ENCODE measurements at regions not wholly inside any gene's neighbourhood (a gene's known extent, or its start where the extent isn't known, plus 50 kb on each side); places are given as distances from the start of the nearest gene placed in this dataset.

- no peaks in the 10 kb centered on the region for H3K27me3 ChIP-seq (ENCODE audit: control insufficient read depth in 1 of 2, insufficient read depth in 2 of 2, low read length in 2 of 2)
- H3K9me3 ChIP-seq (ENCODE audit: low read length), result peaks cover 66% of the 10 kb centered on the region
- no peak for ATAC-seq
- no peak overlapping the region for H2AFZ ChIP-seq (ENCODE audit: low read length)
- WGBS (ENCODE audit: low lambda C conversion rate), result 6% methylated on average over 1 of the region's 1 CpG
- H3K4me3 ChIP-seq (replicated peaks in 1 of 3; ENCODE audit: insufficient read depth in 1 of 3, low read depth in 2 of 3, low read length in 3 of 3), result no peak overlapping the region
- DNase-seq (ENCODE audit: low spot score), result no peak
- in situ Hi-C loops (cut with HindIII; ENCODE audit: extremely low pct_ligation_motif_present, low pct_unique_long_range_greater_than_20kb), result no loop called here
- TF ChIP-seq ZNF225 (CRISPR knock-in tag; IDR thresholded peaks at IDR 0.05) (no peak), PAX8 (CRISPR knock-in tag; IDR thresholded peaks at IDR 0.05; ENCODE audit: borderline replicate concordance) (no peak), ZSCAN12 (CRISPR knock-in tag; IDR thresholded peaks at IDR 0.05) (no peak), ZNF24 (IDR thresholded peaks at IDR 0.05) (no peak)
- H3K79me2 ChIP-seq (ENCODE audit: insufficient read depth, low read length), result no peaks in the 10 kb centered on the region
- no peaks in the 10 kb centered on the region for H4K20me1 ChIP-seq (ENCODE audit: insufficient read depth, low read length)
- no peak for FAIRE-seq
- ChIA-PET CTCF (ENCODE audit: low intra/inter-chr PET ratio, low total read pairs) (no interaction called here), POLR2A (no interaction called here)
- H3K4me2 ChIP-seq (ENCODE audit: low read depth, low read length), result no peak overlapping the region
- H3K36me3 ChIP-seq (replicated peaks in 1 of 2; ENCODE audit: control insufficient read depth in 1 of 2, insufficient read depth in 2 of 2, low read length in 2 of 2), result no peaks in the 10 kb centered on the region
- intact Hi-C loops (cut with micrococcal nuclease; ENCODE audit: unreplicated experiment), result no loop called here
- no peak overlapping the region for H3K9ac ChIP-seq (ENCODE audit: insufficient read depth, low read depth, low read length)
- no peak overlapping the region for H3K27ac ChIP-seq (ENCODE audit: extremely low read length, insufficient read depth, low read length)
- no TSS peak for BruUV-seq (replicated peaks)
- H3K4me1 ChIP-seq (ENCODE audit: insufficient read depth, low read length), result no peaks in the 10 kb centered on the region
These were observed 738.7 kb downstream of the MCTP2 start for GRCh38 chr15:94970096-94970495.

GRCh38 chr15:94970802-94971201, 739.4 kb downstream of the MCTP2 start:
- in situ Hi-C loops (cut with HindIII; ENCODE audit: extremely low pct_ligation_motif_present, low pct_unique_long_range_greater_than_20kb), result no loop called here
- H3K27me3 ChIP-seq (ENCODE audit: control insufficient read depth in 1 of 2, insufficient read depth in 2 of 2, low read length in 2 of 2), result no peaks in the 10 kb centered on the region
- POLR2A ChIA-PET, result no interaction called here
- DNase-seq (ENCODE audit: low spot score) (no peak), ATAC-seq (no peak), FAIRE-seq (no peak)
- no TSS peak for BruUV-seq (replicated peaks)
- H4K20me1 ChIP-seq (ENCODE audit: insufficient read depth, low read length), result no peaks in the 10 kb centered on the region
- H3K79me2 ChIP-seq (ENCODE audit: insufficient read depth, low read length), result no peaks in the 10 kb centered on the region
- H3K36me3 ChIP-seq (replicated peaks in 1 of 2; ENCODE audit: control insufficient read depth in 1 of 2, insufficient read depth in 2 of 2, low read length in 2 of 2), result no peaks in the 10 kb centered on the region
- no peak overlapping the region for H3K4me3 ChIP-seq (replicated peaks in 1 of 3; ENCODE audit: insufficient read depth in 1 of 3, low read depth in 2 of 3, low read length in 3 of 3)
- H2AFZ ChIP-seq (ENCODE audit: low read length), result no peak overlapping the region
- H3K9me3 ChIP-seq (ENCODE audit: low read length), result peaks cover 68% of the 10 kb centered on the region
- H3K4me2 ChIP-seq (ENCODE audit: low read depth, low read length), result no peak overlapping the region
- 32% methylated on average over 9 of the region's 9 CpGs for WGBS (ENCODE audit: low lambda C conversion rate)
- intact Hi-C loops (cut with micrococcal nuclease; ENCODE audit: unreplicated experiment), result no loop called here
- no peak overlapping the region for H3K27ac ChIP-seq (ENCODE audit: extremely low read length, insufficient read depth, low read length)
- TF ChIP-seq SRY (CRISPR knock-in tag; IDR thresholded peaks at IDR 0.05), result no peak
- no peak for TF ChIP-seq ATF7 (IDR thresholded peaks at IDR 0.05)
- no peak for TF ChIP-seq ATF7 (CRISPR knock-in tag; IDR thresholded peaks at IDR 0.05)
- CTCF ChIA-PET (ENCODE audit: low intra/inter-chr PET ratio, low total read pairs), result no interaction called here
- no peaks in the 10 kb centered on the region for H3K4me1 ChIP-seq (ENCODE audit: insufficient read depth, low read length)
- no peak overlapping the region for H3K9ac ChIP-seq (ENCODE audit: insufficient read depth, low read depth, low read length)
